ENCODE measurements at regions not wholly inside any gene's neighbourhood (a gene's known extent, or its start where the extent isn't known, plus 50 kb on each side); places are given as distances from the start of the nearest gene placed in this dataset.

- DNase-seq (ENCODE audit: low read depth in 1 of 2, low spot score in 1 of 2): no peak
- no peak overlapping the region for H3K4me3 ChIP-seq
- no peak overlapping the region for H3K27ac ChIP-seq
- H3K9me3 ChIP-seq (ENCODE audit: low read depth): no peaks in the 10 kb centered on the region
- H3K4me1 ChIP-seq (ENCODE audit: low read depth): no peaks in the 10 kb centered on the region
- no peaks in the 10 kb centered on the region for H3K27me3 ChIP-seq
- no peaks in the 10 kb centered on the region for H3K36me3 ChIP-seq
- no peak for TF ChIP-seq CTCF (IDR thresholded peaks at IDR 0.05; ENCODE audit: low read depth, low read length)
Measured at GRCh38 chr10:3016016-3016415, 51.3 kb upstream of the PFKP start.

GRCh38 chr10:3014968-3015367 is 52.4 kb upstream of the PFKP start:
- no peak overlapping the region for H3K27ac ChIP-seq
- H3K27me3 ChIP-seq: no peaks in the 10 kb centered on the region
- H3K36me3 ChIP-seq: no peaks in the 10 kb centered on the region
- no peak overlapping the region for H3K4me3 ChIP-seq
- no peaks in the 10 kb centered on the region for H3K4me1 ChIP-seq (ENCODE audit: low read depth)
- no peak for DNase-seq (ENCODE audit: low read depth in 1 of 2, low spot score in 1 of 2)
- no peaks in the 10 kb centered on the region for H3K9me3 ChIP-seq (ENCODE audit: low read depth)
- TF ChIP-seq CTCF (IDR thresholded peaks at IDR 0.05; ENCODE audit: low read depth, low read length): no peak

- Histone ChIP-seq H3K9me3 (ENCODE audit: low read depth) (no peaks in the 10 kb centered on the region), H3K27ac (no peak overlapping the region), H3K4me3 (no peak overlapping the region), H3K4me1 (ENCODE audit: low read depth) (no peaks in the 10 kb centered on the region), H3K27me3 (no peaks in the 10 kb centered on the region), H3K36me3 (no peaks in the 10 kb centered on the region)
- TF ChIP-seq CTCF (IDR thresholded peaks at IDR 0.05; ENCODE audit: low read depth, low read length): no peak
- DNase-seq (ENCODE audit: low read depth in 1 of 2, low spot score in 1 of 2): no peak
Measured at GRCh38 chr10:3012223-3012622, 55.1 kb upstream of the PFKP start.

- peak; percentile 4 to 14 for DNase-seq (ENCODE audit: low read depth in 1 of 2, low spot score in 1 of 2)
- Histone ChIP-seq H3K36me3 (no peaks in the 10 kb centered on the region), H3K27ac (peak overlapping the region; percentile 32), H3K27me3 (no peaks in the 10 kb centered on the region), H3K4me3 (no peak overlapping the region), H3K4me1 (ENCODE audit: low read depth) (no peaks in the 10 kb centered on the region), H3K9me3 (ENCODE audit: low read depth) (no peaks in the 10 kb centered on the region)
- no peak for TF ChIP-seq CTCF (IDR thresholded peaks at IDR 0.05; ENCODE audit: low read depth, low read length)
Measured at GRCh38 chr10:3010816-3011460, 56.4 kb upstream of the PFKP start.

GRCh38 chr10:3010334-3010733 is 57.0 kb upstream of the PFKP start:
- Histone ChIP-seq H3K27me3 (no peaks in the 10 kb centered on the region), H3K4me1 (ENCODE audit: low read depth) (no peaks in the 10 kb centered on the region), H3K36me3 (no peaks in the 10 kb centered on the region), H3K9me3 (ENCODE audit: low read depth) (no peaks in the 10 kb centered on the region), H3K4me3 (no peak overlapping the region), H3K27ac (no peak overlapping the region)
- TF ChIP-seq CTCF (IDR thresholded peaks at IDR 0.05; ENCODE audit: low read depth, low read length): no peak
- DNase-seq (ENCODE audit: low read depth in 1 of 2, low spot score in 1 of 2): no peak

All from cardiac muscle cell (in vitro differentiated cells and primary cell).